ENCODE measurements at regions not wholly inside any gene's neighbourhood (a gene's known extent, or its start where the extent isn't known, plus 50 kb on each side); places are given as distances from the start of the nearest gene placed in this dataset.

GRCh38 chr6:21826023-21826422 is 232.5 kb downstream of the SOX4 start:
- Mint-ChIP-seq H3K9me3 (no peaks in the 10 kb centered on the region), H3K36me3 (ENCODE audit: low read depth) (no peaks in the 10 kb centered on the region), H3K27me3 (ENCODE audit: insufficient read depth) (no peaks in the 10 kb centered on the region), H3K4me3 (no peak overlapping the region), H3K4me1 (peaks cover 62% of the 10 kb centered on the region), H3K27ac (peak overlapping the region; percentile 88)
- 21 to 52% methylated on average over 2 to 7 of the region's 7 CpGs for WGBS, 2 experiments (ENCODE audit: insufficient coverage in 1 of 2, insufficient read length in 1 of 2)
- DNase-seq: peak; percentile 84
- H3K9me3 ChIP-seq (ENCODE audit: control insufficient read depth, low read length): no peaks in the 10 kb centered on the region
- H3K27ac ChIP-seq (ENCODE audit: low read depth, low read length): no peak overlapping the region
- TF ChIP-seq CTCF (conservative IDR thresholded peaks at IDR 0.05): no peak
- H3K4me1 ChIP-seq (ENCODE audit: control insufficient read depth, insufficient read depth, low read length): peaks cover 11% of the 10 kb centered on the region
- no peaks in the 10 kb centered on the region for H3K27me3 ChIP-seq (ENCODE audit: control insufficient read depth, insufficient read depth, low read length, poor library complexity, severe bottlenecking)
- H3K36me3 ChIP-seq (ENCODE audit: control insufficient read depth, insufficient read depth, low read length): peaks cover 30% of the 10 kb centered on the region
- no peak overlapping the region for H3K4me3 ChIP-seq (ENCODE audit: low read length)
- no peak overlapping the region for H3K9ac ChIP-seq (ENCODE audit: extremely low read depth, low read length, poor library complexity, severe bottlenecking)

- H3K9me3 Mint-ChIP-seq: no peaks in the 10 kb centered on the region
- no peak for DNase-seq
- Histone ChIP-seq H3K9ac (ENCODE audit: extremely low read depth, low read length, poor library complexity, severe bottlenecking) (no peak overlapping the region), H3K36me3 (ENCODE audit: control insufficient read depth, insufficient read depth, low read length) (peaks cover 29% of the 10 kb centered on the region), H3K9me3 (ENCODE audit: control insufficient read depth, low read length) (no peaks in the 10 kb centered on the region), H3K27me3 (ENCODE audit: control insufficient read depth, insufficient read depth, low read length, poor library complexity, severe bottlenecking) (no peaks in the 10 kb centered on the region), H3K27ac (ENCODE audit: low read depth, low read length) (no peak overlapping the region), H3K4me3 (ENCODE audit: low read length) (no peak overlapping the region), H3K4me1 (ENCODE audit: control insufficient read depth, insufficient read depth, low read length) (peaks cover 11% of the 10 kb centered on the region)
- H3K4me3 Mint-ChIP-seq: no peak overlapping the region
- no peaks in the 10 kb centered on the region for H3K27me3 Mint-ChIP-seq (ENCODE audit: insufficient read depth)
- peaks cover 71% of the 10 kb centered on the region for H3K4me1 Mint-ChIP-seq
- H3K36me3 Mint-ChIP-seq (ENCODE audit: low read depth): no peaks in the 10 kb centered on the region
- WGBS, 2 experiments (ENCODE audit: insufficient coverage in 1 of 2, insufficient read length in 1 of 2): 86 to 89% methylated on average over 8 to 9 of the region's 9 CpGs
- TF ChIP-seq CTCF (conservative IDR thresholded peaks at IDR 0.05): no peak
- peak overlapping the region; percentile 79 for H3K27ac Mint-ChIP-seq
Measured at GRCh38 chr6:21826904-21827303, 233.4 kb downstream of the SOX4 start.

- TF ChIP-seq CTCF (conservative IDR thresholded peaks at IDR 0.05): no peak
- H3K36me3 Mint-ChIP-seq (ENCODE audit: low read depth): peaks cover 6% of the 10 kb centered on the region
- H3K4me3 Mint-ChIP-seq: no peak overlapping the region
- Histone ChIP-seq H3K27ac (ENCODE audit: low read depth, low read length) (no peak overlapping the region), H3K9me3 (ENCODE audit: control insufficient read depth, low read length) (no peaks in the 10 kb centered on the region), H3K9ac (ENCODE audit: extremely low read depth, low read length, poor library complexity, severe bottlenecking) (no peak overlapping the region), H3K4me3 (ENCODE audit: low read length) (no peak overlapping the region), H3K36me3 (ENCODE audit: control insufficient read depth, insufficient read depth, low read length) (peaks cover 31% of the 10 kb centered on the region), H3K4me1 (ENCODE audit: control insufficient read depth, insufficient read depth, low read length) (peaks cover 11% of the 10 kb centered on the region), H3K27me3 (ENCODE audit: control insufficient read depth, insufficient read depth, low read length, poor library complexity, severe bottlenecking) (no peaks in the 10 kb centered on the region)
- no peak for DNase-seq
- peaks cover 69% of the 10 kb centered on the region for H3K4me1 Mint-ChIP-seq
- peak overlapping the region; percentile 72 for H3K27ac Mint-ChIP-seq
- WGBS, 2 experiments (ENCODE audit: insufficient coverage in 1 of 2, insufficient read length in 1 of 2): 50 to 76% methylated on average over 2 to 7 of the region's 8 CpGs
- H3K27me3 Mint-ChIP-seq (ENCODE audit: insufficient read depth): no peaks in the 10 kb centered on the region
- H3K9me3 Mint-ChIP-seq: no peaks in the 10 kb centered on the region
Measured at GRCh38 chr6:21827425-21828202, 234.1 kb downstream of the SOX4 start.

All from endodermal cell (in vitro differentiated cells).